GM15510 (cell line): ENCODE measurements at regions not wholly inside any gene's neighbourhood (a gene's known extent, or its start where the extent isn't known, plus 50 kb on each side); places are given as distances from the start of the nearest gene placed in this dataset.

Experiments
- POLR2A ChIP-seq: IDR thresholded peaks from 3 replicates; pipeline ENCODE4 v1.6.1; 2011; ENCODE audit warnings: borderline replicate concordance; ENCODE audit not compliant: insufficient read length; ENCODE audit errors: extremely low read depth

DNA sequence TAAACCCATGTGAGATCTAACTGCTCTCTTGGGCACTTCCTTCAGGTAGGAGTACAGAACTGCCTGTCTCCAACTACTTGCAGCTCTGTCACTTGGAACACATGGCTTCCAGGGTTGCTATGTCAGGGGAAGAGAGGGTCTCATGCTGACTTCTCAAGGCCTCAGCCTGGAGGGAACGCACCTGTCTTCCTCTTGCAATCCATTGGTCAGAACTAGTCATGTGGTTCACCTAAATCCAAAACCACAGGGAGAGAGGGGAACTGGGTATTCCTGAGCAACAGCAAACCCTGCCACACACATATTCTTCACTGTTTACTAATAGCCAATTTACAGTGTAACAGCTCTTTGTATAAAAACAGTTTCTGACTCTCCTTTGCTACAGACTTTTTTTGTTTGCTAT, 206.1 kb downstream of the KCNJ2 start:
- no peak for TF ChIP-seq POLR2A

DNA sequence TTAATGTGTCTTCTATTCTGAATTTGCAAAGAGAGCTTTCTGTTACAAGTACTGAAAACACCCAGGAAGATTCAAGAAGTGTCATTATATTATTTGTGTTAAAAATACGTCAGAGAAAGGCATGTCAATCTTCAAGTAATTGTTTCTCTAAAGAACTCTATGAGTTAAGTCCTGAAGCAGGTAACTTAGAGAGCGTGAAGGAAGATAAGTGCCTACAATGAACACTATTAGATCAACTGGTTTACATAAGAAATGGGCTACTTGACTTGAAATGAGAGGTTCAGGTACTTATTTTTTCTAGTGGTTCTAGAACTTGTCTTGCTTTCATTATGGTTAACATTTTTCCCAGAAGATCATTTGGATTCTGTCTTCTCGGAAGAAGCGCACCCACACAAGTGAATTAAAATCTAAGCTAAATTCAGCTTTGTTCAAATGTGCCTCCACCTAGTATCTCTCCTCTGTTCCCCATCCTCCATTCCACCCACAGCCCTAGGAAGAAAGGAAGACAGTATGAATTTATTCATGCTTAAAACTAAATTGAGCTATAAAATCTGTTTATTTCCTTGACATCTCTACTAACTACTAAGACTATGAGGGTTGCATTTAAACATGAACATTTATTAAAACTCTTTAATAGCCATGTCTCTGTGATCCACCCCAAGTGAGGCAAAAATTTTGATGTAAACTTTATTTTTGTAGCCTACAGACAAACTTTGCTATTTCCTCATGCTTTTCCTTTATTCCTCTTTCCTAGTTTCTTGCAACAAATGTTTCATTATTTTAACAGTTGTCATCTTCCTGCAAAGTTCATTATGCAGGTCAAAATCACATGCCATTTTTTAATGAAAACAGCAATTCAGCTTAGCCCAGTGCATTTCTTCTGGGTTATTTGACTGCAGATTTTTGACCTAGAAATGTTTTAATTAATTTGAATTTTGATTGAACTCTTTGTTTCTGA, 206.8 kb downstream of the KCNJ2 start:
- TF ChIP-seq POLR2A = no peak

DNA sequence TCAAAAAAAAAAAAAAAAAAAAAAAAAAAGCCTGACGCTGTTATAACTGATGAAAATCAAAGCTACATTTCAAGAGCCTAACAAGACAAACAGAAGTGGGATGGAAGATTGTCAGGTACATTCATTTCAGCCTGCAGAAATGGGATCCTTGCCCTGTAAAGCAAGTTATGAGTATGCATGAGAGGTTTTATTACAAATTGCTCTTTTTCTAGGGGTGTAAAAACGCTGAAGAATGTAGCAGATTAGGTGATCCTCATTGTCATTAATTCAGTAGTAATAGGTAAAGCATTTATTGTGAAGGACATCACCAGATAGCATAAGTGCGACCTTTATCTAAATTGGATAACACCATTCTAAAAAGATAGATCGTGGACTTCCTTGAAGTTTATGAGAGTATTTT, 208.3 kb downstream of the KCNJ2 start:
- no peak for TF ChIP-seq POLR2A

- TF ChIP-seq POLR2A = no peak
These were observed 208.7 kb downstream of the KCNJ2 start for GRCh38 chr17:70378076-70378475.

- no peak for TF ChIP-seq POLR2A
These were observed 210.6 kb downstream of the KCNJ2 start for GRCh38 chr17:70379945-70380344.

GRCh38 chr17:70388326-70388725, 219.0 kb downstream of the KCNJ2 start:
- TF ChIP-seq POLR2A = no peak

- no peak for TF ChIP-seq POLR2A
These were observed 220.7 kb downstream of the KCNJ2 start for GRCh38 chr17:70390049-70390448.

DNA sequence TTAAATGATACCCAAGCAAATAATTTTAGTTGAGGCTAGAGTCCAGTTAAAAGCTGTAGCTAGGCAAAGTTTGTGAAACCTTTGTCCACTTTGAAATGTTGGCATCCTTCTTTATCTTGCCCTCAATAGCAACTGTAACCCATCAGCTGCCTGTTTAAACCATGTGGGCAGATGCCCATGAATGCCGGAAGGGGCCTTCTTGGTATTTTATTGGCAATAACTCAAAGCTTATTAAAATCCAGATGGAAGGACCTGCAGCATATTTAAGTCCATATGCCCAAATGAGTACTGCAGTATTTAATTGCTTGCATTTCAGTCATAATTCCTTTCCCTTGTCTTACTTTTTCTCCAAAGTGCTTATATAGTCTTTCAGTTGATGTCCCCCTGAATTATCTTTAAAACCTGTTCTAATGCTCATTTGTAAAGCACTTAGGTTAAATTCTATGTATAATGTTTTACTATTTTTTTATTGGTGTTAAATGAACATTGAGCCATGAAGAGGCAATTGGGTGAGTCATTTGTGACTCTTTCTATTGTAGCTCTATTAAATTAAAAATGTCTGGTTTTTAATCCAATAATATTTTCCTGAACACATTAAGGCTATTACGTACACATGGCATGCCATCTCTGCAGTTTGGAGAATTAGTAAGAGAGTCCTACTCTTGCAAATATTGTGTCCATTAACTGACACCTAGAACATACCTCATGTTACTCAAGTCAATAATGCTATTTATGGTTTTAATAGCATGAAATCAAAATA, 225.3 kb downstream of the KCNJ2 start:
- TF ChIP-seq POLR2A = no peak

DNA sequence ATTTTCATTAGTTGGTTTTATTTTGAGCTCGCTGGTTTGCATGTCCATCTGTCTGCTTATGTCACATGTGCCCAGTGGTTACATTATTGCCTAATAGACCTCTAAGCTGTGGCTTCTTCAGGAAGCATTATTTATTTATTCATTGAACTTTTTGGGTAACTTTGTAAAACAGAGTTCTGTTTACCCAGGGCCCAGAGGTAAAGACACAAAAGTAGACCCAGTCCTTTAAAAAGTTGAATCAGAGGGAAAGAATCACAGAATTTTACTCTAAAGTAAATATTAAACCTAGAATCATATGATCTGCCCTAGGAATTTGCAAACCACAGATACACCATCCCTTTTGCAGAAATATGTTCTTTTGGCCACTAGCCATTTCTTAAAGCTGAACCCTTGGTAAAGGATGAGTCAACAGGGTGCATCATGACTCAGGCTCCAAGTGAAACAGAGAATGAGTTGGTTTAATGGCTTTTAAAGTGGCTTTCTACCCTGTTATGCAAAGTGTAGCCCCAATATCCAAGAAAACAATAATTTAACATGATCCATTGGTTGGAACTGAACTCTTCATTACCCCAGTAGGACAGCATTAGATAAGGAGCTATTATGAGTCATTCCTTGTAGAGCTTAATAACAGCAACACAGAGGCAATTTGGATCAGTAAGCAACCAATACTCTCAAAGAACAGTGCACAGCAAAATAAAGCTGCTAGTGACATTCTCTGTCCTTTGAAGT, 236.3 kb downstream of the KCNJ2 start:
- TF ChIP-seq POLR2A = no peak

DNA sequence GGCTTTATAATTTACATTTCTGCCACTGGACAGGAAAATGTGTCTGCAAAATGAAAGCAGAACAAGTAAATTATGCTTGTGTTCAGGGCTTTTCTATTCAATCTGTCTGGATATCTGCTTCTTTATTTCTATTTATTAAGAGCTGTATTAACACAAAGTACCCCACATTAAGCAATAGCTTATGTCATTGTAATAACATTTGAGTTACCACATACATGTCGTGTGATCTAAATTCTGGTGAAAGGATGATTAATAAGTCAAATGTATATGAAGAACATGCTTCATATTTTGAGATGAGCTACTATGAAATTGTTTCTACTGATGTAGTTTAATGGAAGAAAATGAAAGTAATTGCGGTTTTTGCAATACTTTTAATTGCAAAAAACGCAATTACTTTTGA, 238.2 kb downstream of the KCNJ2 start:
- no peak for TF ChIP-seq POLR2A

GRCh38 chr17:70408768-70409167, 239.4 kb downstream of the KCNJ2 start:
- no peak for TF ChIP-seq POLR2A

GRCh38 chr17:70414300-70414699, 245.0 kb downstream of the KCNJ2 start:
- TF ChIP-seq POLR2A = no peak

- no peak for TF ChIP-seq POLR2A
These were observed 251.6 kb downstream of the KCNJ2 start for GRCh38 chr17:70420861-70421445.

DNA sequence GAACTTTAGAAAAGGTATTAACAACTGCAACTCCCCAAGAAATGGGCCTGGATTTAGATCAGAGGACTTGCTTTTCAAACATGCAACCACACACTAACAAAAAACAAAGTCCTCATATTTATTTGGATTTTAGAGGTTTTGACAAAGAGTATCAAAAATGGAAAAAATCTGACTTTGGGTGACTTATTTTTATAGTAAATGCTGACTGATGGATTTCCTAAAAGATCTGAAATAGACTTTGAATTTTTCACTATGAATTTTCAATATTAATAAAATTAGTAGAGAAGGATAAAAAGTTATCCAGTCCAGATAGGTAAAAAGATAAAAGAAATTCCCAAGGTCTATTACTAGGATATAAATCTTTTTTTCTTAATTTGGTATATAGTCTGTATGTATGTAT, 253.5 kb downstream of the KCNJ2 start:
- no peak for TF ChIP-seq POLR2A

DNA sequence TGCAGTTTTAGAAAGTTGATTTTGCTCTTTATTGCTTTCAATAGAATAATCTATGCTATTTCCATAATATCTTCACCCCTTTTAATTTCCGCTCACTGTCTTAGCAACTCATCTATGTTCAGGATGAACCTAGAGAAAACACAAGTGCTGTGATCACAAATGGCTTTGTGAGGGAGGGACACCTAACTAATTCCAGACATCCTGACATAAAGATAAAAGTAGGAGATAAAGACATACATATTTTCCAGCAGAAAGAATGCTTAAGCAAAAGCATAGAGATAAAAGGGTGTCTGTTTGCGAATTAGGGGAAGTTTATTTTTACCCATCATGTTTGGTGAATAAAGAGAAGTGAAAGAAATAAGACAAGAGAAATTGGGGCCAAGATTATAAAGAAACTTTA, 254.2 kb downstream of the KCNJ2 start:
- no peak for TF ChIP-seq POLR2A

DNA sequence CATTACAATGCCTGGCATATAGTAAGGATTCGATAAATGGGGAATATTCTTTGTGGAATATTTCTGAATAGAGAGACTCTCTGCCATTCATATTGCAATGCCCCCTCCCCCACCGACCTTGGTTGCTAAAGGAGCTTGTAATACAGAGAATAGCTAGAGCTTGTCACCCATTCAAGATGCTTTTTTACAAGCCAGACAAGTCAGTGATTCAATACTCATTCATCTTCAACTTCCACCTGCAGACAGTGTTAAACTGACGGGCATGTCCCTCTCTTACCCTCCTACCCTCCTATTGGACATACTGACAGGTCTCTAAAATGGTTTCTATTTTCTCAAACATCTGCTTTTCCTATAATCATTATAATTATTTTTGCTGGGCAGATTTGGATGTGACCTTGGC, 257.4 kb downstream of the KCNJ2 start:
- no peak for TF ChIP-seq POLR2A
